HepG2 (cell line): ENCODE measurements at regions not wholly inside any gene's neighbourhood (a gene's known extent, or its start where the extent isn't known, plus 50 kb on each side); places are given as distances from the start of the nearest gene placed in this dataset.

Experiments used
- BRF2 ChIP-seq: sonication (generic); formaldehyde crosslinking; IDR thresholded peaks from 2 replicates; pipeline ENCODE4 v1.8.1; 2022; ENCODE audit warnings: mild to moderate bottlenecking, missing genetic modification reagents
- MAFK ChIP-seq, 2 experiments: IDR thresholded peaks in 1 of 2; conservative IDR thresholded peaks in 1 of 2; 2 replicates each; pipeline ENCODE4 v1.6.1; 2011; ENCODE audit warnings: improper control_type of control experiment in 2 of 2, low read length in 2 of 2
- SALL1 ChIP-seq: sonication (generic); formaldehyde crosslinking; IDR thresholded peaks from 2 replicates; pipeline ENCODE4 v1.8.0; 2022; ENCODE audit warnings: mild to moderate bottlenecking, missing genetic modification reagents
- SOX6 ChIP-seq, 2 experiments: fragments of 450-650 bp in 1 of 2; sonication (generic) in 1 of 2; formaldehyde crosslinking in 1 of 2; IDR thresholded peaks; 2 replicates each; pipeline versions ENCODE4 v1.4.0 to v1.6.1; 2017 to 2020; ENCODE audit warnings: antibody characterized with exemption in 1 of 2, mild to moderate bottlenecking in 1 of 2, missing genetic modification reagents in 1 of 2
- ZMYM3 ChIP-seq: sonication (generic); formaldehyde crosslinking; IDR thresholded peaks from 2 replicates; pipeline ENCODE4 v1.5.1; 2020; ENCODE audit warnings: mild to moderate bottlenecking, missing genetic modification reagents
- ZNF644 ChIP-seq: IDR thresholded peaks from 2 replicates; pipeline ENCODE4 v1.6.1; 2016; ENCODE audit warnings: low read depth
- ZNF816 ChIP-seq: sonication (generic); formaldehyde crosslinking; IDR thresholded peaks from 2 replicates; pipeline ENCODE4 v1.8.0; 2022; ENCODE audit warnings: missing genetic modification reagents, mild to moderate bottlenecking, borderline replicate concordance
- ZUFSP ChIP-seq: sonication (generic); formaldehyde crosslinking; IDR thresholded peaks from 2 replicates; pipeline ENCODE4 v1.9.0; 2021; ENCODE audit warnings: missing genetic modification reagents, mild to moderate bottlenecking, borderline replicate concordance
- TF ChIP-seq, protein P1 (sequence below): sonication (generic); formaldehyde crosslinking; IDR thresholded peaks from 2 replicates; pipeline ENCODE4 v1.4.0; 2020; ENCODE audit warnings: mild to moderate bottlenecking, missing genetic modification reagents
- TF ChIP-seq, protein P2 (sequence below): IDR thresholded peaks from 2 replicates; pipeline ENCODE4 v1.4.0; 2020; ENCODE audit warnings: mild to moderate bottlenecking, missing genetic modification reagents
- TF ChIP-seq, protein P3 (sequence below): sonication (generic); formaldehyde crosslinking; IDR thresholded peaks from 2 replicates; pipeline ENCODE4 v1.4.0; 2020; ENCODE audit warnings: mild to moderate bottlenecking, missing genetic modification reagents
- TF ChIP-seq, protein P4 (sequence below): sonication (generic); formaldehyde crosslinking; IDR thresholded peaks from 2 replicates; pipeline ENCODE4 v1.4.0; 2020; ENCODE audit warnings: missing genetic modification reagents

DNA sequence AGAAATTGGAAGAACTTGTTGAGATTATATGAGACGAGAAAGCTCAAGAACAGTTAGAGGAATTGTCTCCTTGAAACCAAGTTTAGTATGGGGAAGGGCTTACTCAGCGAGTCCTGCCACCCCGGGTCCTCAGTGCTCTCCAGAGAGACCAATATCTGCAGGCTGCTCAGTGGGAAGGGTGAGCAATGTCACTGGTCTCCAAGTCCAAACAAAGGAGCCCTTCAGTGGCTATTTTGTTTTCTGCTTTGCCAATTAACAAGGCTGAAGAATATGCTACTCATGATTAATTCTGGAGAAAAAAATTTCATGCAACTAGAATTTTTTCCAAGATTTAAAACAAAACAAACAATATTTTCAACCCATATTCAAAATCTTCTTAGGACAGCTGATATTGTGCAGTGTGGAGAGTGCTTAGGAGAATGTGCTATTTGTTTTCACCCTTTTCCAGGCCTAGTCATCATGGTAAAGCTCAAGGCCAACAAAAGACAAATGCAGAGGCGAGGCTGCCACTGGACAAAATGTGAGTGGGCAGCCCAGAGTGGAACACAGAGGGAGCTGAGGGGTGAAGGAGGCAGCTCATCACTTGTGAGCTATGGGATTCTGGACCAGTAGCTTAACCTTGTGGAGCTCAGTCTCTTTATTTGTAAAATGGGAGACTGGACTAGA lies 83.8 kb upstream of the TMEM17 start (continued):
- TF ChIP-seq, protein P1, sequence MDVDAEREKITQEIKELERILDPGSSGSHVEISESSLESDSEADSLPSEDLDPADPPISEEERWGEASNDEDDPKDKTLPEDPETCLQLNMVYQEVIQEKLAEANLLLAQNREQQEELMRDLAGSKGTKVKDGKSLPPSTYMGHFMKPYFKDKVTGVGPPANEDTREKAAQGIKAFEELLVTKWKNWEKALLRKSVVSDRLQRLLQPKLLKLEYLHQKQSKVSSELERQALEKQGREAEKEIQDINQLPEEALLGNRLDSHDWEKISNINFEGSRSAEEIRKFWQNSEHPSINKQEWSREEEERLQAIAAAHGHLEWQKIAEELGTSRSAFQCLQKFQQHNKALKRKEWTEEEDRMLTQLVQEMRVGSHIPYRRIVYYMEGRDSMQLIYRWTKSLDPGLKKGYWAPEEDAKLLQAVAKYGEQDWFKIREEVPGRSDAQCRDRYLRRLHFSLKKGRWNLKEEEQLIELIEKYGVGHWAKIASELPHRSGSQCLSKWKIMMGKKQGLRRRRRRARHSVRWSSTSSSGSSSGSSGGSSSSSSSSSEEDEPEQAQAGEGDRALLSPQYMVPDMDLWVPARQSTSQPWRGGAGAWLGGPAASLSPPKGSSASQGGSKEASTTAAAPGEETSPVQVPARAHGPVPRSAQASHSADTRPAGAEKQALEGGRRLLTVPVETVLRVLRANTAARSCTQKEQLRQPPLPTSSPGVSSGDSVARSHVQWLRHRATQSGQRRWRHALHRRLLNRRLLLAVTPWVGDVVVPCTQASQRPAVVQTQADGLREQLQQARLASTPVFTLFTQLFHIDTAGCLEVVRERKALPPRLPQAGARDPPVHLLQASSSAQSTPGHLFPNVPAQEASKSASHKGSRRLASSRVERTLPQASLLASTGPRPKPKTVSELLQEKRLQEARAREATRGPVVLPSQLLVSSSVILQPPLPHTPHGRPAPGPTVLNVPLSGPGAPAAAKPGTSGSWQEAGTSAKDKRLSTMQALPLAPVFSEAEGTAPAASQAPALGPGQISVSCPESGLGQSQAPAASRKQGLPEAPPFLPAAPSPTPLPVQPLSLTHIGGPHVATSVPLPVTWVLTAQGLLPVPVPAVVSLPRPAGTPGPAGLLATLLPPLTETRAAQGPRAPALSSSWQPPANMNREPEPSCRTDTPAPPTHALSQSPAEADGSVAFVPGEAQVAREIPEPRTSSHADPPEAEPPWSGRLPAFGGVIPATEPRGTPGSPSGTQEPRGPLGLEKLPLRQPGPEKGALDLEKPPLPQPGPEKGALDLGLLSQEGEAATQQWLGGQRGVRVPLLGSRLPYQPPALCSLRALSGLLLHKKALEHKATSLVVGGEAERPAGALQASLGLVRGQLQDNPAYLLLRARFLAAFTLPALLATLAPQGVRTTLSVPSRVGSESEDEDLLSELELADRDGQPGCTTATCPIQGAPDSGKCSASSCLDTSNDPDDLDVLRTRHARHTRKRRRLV (CRISPR knock-in tag): no peak
- TF ChIP-seq SOX6 (IDR thresholded peaks at IDR 0.05): no peak
- TF ChIP-seq SOX6 (CRISPR knock-in tag; IDR thresholded peaks at IDR 0.05): peak; percentile 57
- peak; percentile 82 for TF ChIP-seq SALL1 (CRISPR knock-in tag)
- TF ChIP-seq ZMYM3 (CRISPR knock-in tag): 0 out of 2 replicates have a peak, but pooled peaks have one; percentile 36
- 0 out of 4 replicates have a peak, but pooled peaks have one; percentile 7 to 12 for TF ChIP-seq MAFK (conservative IDR thresholded peaks at IDR 0.05 in 1 of 2, IDR thresholded peaks at IDR 0.05 in 1 of 2; ENCODE audit: low read length in 2 of 2)
- TF ChIP-seq, protein P2, sequence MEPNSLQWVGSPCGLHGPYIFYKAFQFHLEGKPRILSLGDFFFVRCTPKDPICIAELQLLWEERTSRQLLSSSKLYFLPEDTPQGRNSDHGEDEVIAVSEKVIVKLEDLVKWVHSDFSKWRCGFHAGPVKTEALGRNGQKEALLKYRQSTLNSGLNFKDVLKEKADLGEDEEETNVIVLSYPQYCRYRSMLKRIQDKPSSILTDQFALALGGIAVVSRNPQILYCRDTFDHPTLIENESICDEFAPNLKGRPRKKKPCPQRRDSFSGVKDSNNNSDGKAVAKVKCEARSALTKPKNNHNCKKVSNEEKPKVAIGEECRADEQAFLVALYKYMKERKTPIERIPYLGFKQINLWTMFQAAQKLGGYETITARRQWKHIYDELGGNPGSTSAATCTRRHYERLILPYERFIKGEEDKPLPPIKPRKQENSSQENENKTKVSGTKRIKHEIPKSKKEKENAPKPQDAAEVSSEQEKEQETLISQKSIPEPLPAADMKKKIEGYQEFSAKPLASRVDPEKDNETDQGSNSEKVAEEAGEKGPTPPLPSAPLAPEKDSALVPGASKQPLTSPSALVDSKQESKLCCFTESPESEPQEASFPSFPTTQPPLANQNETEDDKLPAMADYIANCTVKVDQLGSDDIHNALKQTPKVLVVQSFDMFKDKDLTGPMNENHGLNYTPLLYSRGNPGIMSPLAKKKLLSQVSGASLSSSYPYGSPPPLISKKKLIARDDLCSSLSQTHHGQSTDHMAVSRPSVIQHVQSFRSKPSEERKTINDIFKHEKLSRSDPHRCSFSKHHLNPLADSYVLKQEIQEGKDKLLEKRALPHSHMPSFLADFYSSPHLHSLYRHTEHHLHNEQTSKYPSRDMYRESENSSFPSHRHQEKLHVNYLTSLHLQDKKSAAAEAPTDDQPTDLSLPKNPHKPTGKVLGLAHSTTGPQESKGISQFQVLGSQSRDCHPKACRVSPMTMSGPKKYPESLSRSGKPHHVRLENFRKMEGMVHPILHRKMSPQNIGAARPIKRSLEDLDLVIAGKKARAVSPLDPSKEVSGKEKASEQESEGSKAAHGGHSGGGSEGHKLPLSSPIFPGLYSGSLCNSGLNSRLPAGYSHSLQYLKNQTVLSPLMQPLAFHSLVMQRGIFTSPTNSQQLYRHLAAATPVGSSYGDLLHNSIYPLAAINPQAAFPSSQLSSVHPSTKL: peak; percentile 84; the same call in 1 of the 2 replicates
- TF ChIP-seq, protein P3, sequence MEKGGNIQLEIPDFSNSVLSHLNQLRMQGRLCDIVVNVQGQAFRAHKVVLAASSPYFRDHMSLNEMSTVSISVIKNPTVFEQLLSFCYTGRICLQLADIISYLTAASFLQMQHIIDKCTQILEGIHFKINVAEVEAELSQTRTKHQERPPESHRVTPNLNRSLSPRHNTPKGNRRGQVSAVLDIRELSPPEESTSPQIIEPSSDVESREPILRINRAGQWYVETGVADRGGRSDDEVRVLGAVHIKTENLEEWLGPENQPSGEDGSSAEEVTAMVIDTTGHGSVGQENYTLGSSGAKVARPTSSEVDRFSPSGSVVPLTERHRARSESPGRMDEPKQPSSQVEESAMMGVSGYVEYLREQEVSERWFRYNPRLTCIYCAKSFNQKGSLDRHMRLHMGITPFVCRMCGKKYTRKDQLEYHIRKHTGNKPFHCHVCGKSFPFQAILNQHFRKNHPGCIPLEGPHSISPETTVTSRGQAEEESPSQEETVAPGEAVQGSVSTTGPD (CRISPR knock-in tag): peak; percentile 31; the same call in 1 of the 2 replicates
- no peak for TF ChIP-seq BRF2 (CRISPR knock-in tag)
- 0 out of 2 replicates have a peak, but pooled peaks have one; percentile 78 for TF ChIP-seq ZNF816 (CRISPR knock-in tag)
- TF ChIP-seq ZUFSP: no peak
- TF ChIP-seq, protein P4, sequence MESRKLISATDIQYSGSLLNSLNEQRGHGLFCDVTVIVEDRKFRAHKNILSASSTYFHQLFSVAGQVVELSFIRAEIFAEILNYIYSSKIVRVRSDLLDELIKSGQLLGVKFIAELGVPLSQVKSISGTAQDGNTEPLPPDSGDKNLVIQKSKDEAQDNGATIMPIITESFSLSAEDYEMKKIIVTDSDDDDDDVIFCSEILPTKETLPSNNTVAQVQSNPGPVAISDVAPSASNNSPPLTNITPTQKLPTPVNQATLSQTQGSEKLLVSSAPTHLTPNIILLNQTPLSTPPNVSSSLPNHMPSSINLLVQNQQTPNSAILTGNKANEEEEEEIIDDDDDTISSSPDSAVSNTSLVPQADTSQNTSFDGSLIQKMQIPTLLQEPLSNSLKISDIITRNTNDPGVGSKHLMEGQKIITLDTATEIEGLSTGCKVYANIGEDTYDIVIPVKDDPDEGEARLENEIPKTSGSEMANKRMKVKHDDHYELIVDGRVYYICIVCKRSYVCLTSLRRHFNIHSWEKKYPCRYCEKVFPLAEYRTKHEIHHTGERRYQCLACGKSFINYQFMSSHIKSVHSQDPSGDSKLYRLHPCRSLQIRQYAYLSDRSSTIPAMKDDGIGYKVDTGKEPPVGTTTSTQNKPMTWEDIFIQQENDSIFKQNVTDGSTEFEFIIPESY (CRISPR knock-in tag): no peak
- TF ChIP-seq ZNF644 (CRISPR knock-in tag): peak; percentile 55; the same call in 1 of the 2 replicates
